Activated CD8-positive, alpha-beta memory T cell treated with anti-CD3 and anti-CD28 coated beads, Interleukin-2, amount 10 ng/mL, durations not matched to agents 7 days and 5 days (primary cell): ENCODE measurements at regions not wholly inside any gene's neighbourhood (a gene's known extent, or its start where the extent isn't known, plus 50 kb on each side); places are given as distances from the start of the nearest gene placed in this dataset.
"Not testable (repeated sequence)": the region's sequence is repeated elsewhere in the genome, so short reads cannot be mapped to it uniquely, and the experiment has no call there.

Source experiments
- ATAC-seq: fragments of 150-1000 bp; cut with Tn5 transposase; one replicate; pipeline ENCODE4 v1.10.0; 2021; ENCODE audit warnings: moderate library complexity
- CTCF ChIA-PET: fragments of 350-600 bp; sonication (Branson Sonifier 250); formaldehyde crosslinking; loops from one replicate; lab custom pipeline; 2021; ENCODE audit warnings: antibody characterized with exemption; lab: Charles Lee
- DNase-seq: peaks from one replicate; pipeline ENCODE4 v3.0.0-alpha.2; 2020
- H3K27ac Mint-ChIP-seq: one replicate; pipeline ENCODE4 v1.8.0; 2021; ENCODE audit warnings: mild to moderate bottlenecking, mixed read lengths
- H3K27me3 Mint-ChIP-seq: one replicate; pipeline ENCODE4 v1.8.0; 2021; ENCODE audit warnings: mixed read lengths
- H3K36me3 Mint-ChIP-seq: one replicate; pipeline ENCODE4 v1.8.0; 2021; ENCODE audit warnings: mild to moderate bottlenecking, mixed read lengths
- H3K4me1 Mint-ChIP-seq: one replicate; pipeline ENCODE4 v1.8.0; 2021; ENCODE audit warnings: mixed read lengths
- H3K4me3 Mint-ChIP-seq: one replicate; pipeline ENCODE4 v1.8.0; 2021; ENCODE audit warnings: mild to moderate bottlenecking, moderate library complexity, mixed read lengths
- H3K9me3 Mint-ChIP-seq: one replicate; pipeline ENCODE4 v1.8.0; 2022; ENCODE audit warnings: low read depth, mixed read lengths

DNA sequence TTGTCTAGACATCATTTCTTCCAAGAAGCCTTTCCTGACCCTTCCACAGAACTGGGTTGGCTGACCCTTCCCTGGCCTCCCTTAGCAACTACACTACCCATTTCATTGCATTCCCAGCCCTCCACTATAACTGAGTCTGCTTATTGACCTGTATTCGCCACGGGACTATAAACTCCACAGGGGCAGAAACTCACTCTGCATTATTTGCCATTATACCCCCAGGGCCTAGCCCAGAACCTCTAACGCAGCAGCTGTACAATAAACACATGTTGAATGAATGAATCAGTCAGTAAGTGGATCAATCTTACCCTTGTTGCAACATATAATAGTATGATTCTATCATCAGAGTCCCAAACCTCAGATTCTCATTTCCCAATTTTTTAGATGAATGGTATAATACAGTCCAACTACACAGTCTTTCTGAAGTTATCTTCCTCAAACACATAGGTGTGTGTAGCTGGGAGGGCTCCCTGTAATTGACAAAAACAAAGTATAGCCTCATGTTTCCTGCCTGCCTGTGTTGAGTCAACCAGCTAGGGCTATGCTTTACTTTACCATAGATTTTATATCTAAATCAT, 209.3 kb downstream of the CHIC2 start:
- Mint-ChIP-seq H3K9me3 (no peaks in the 10 kb centered on the region), H3K4me1 (no peaks in the 10 kb centered on the region), H3K27me3 (peaks cover 4% of the 10 kb centered on the region), H3K36me3 (no peaks in the 10 kb centered on the region), H3K4me3 (no peak overlapping the region), H3K27ac (no peak overlapping the region)
- ATAC-seq (no peak), DNase-seq (no peak)
- CTCF ChIA-PET = no interaction called here

DNA sequence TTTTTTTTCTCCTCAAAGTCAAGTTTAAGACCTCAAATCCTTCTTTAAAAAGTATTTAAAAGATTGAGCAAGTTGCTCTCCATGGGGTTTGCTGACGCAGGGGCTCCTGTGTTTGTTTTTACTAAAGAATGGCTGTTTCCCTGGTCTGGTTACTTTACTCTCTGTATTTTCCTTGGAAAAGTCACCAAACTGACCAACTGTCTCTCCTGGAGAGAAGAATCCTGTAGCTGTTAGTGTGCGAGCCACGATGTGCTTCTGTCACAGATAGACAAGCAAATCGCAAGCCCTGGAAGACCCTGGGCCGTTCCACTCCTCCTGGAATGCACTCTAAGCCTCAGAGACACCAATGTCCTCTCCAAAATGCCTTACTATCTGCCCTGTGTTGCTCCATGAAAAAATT, 212.1 kb downstream of the CHIC2 start:
- Mint-ChIP-seq H3K4me3 (no peak overlapping the region), H3K27ac (no peak overlapping the region), H3K9me3 (no peaks in the 10 kb centered on the region), H3K4me1 (no peaks in the 10 kb centered on the region), H3K27me3 (no peaks in the 10 kb centered on the region), H3K36me3 (no peaks in the 10 kb centered on the region)
- DNase-seq (no peak), ATAC-seq (no peak)
- CTCF ChIA-PET = no interaction called here

DNA sequence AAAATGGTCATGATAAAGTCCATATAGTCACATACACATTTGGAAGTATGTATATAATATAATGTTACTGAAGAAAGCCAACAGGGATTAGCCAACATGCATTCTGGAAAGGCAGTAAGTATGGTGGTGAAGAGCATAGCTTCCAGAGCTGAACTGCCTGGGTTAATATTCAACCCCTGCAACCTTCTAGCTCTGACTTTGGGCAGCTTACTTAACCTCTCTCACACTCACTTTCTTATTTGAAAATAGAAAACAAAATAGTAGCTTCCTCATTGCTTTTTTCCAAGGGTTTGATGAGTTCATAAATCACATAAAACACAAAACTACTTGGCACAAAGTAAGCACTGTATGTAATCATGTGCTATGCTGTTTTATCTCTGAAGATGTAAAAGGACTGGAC, 216.4 kb downstream of the CHIC2 start:
- H3K4me3 Mint-ChIP-seq = no peak overlapping the region
- DNase-seq (no peak), ATAC-seq (no peak)
- no peaks in the 10 kb centered on the region for H3K27me3 Mint-ChIP-seq
- no peaks in the 10 kb centered on the region for H3K4me1 Mint-ChIP-seq
- no peaks in the 10 kb centered on the region for H3K9me3 Mint-ChIP-seq
- no peak overlapping the region for H3K27ac Mint-ChIP-seq
- CTCF ChIA-PET = no interaction called here
- no peaks in the 10 kb centered on the region for H3K36me3 Mint-ChIP-seq

DNA sequence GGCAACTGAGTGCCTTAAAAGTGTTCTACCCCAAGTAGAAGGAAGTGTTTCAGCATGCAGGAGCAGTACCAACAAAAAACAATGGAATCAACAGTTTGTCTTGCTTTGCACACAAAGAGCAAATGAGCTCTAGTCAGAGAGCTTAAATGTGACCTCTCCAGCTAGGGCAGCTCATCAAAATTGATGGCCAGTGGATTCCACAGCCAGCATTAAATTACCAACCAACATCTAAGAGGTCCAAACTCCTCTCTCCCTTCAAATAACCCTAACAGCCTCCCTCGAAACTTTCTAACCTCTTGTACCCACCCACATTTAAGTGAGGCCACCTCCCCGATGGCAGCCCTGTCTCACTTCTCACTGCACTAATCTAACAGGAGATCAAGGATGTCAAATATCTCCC, 219.9 kb downstream of the CHIC2 start:
- ATAC-seq = no peak
- no peaks in the 10 kb centered on the region for H3K36me3 Mint-ChIP-seq
- no peak overlapping the region for H3K27ac Mint-ChIP-seq
- no peaks in the 10 kb centered on the region for H3K4me1 Mint-ChIP-seq
- CTCF ChIA-PET = no interaction called here
- no peaks in the 10 kb centered on the region for H3K27me3 Mint-ChIP-seq
- no peak overlapping the region for H3K4me3 Mint-ChIP-seq
- no peak for DNase-seq
- no peaks in the 10 kb centered on the region for H3K9me3 Mint-ChIP-seq

DNA sequence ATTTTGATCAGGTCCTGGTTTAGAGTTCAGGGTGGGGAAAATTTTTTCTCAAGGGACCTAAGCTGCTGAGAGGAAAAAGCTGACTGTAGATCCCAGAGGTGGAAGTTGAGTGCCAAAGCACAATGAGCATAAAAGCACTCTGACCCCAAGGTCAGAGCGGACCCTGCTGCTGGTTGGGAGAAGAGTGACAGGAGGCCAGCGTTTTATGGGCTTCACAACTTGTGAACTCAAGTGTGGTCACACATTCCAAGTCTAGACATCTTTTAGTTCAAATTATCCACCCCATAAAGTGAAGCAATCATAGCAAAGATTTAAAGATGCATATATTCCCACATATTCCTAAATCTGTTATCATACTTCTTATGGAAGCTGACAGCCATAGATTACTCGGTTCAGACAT, 220.3 kb downstream of the CHIC2 start:
- no peaks in the 10 kb centered on the region for H3K27me3 Mint-ChIP-seq
- no peak for DNase-seq
- H3K36me3 Mint-ChIP-seq = no peaks in the 10 kb centered on the region
- H3K4me1 Mint-ChIP-seq = no peaks in the 10 kb centered on the region
- CTCF ChIA-PET = no interaction called here
- no peak overlapping the region for H3K27ac Mint-ChIP-seq
- ATAC-seq = no peak
- no peak overlapping the region for H3K4me3 Mint-ChIP-seq
- H3K9me3 Mint-ChIP-seq = no peaks in the 10 kb centered on the region

DNA sequence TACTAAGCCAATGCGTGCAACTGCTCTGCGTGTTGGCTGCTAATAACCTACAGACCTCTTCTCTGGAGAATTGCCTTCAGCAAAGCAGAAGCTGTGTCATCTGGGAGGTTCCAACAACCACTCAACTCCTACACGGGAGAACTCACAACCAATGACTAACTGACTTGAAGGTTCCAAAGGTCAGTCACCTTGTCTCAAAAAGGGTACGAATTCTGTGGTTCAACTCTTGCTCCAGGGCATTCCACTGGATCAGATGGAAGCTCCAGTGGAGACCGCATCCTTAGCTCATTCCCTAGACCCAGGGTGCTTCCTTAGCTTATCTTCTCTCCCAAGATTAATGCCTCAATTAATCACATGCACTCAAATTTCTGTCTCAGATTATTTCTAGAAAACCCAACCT, 222.7 kb downstream of the CHIC2 start:
- no peak for DNase-seq
- Mint-ChIP-seq H3K9me3 (no peaks in the 10 kb centered on the region), H3K4me3 (no peak overlapping the region), H3K27ac (no peak overlapping the region), H3K27me3 (no peaks in the 10 kb centered on the region), H3K4me1 (no peaks in the 10 kb centered on the region), H3K36me3 (no peaks in the 10 kb centered on the region)
- CTCF ChIA-PET = no interaction called here
- no peak for ATAC-seq

DNA sequence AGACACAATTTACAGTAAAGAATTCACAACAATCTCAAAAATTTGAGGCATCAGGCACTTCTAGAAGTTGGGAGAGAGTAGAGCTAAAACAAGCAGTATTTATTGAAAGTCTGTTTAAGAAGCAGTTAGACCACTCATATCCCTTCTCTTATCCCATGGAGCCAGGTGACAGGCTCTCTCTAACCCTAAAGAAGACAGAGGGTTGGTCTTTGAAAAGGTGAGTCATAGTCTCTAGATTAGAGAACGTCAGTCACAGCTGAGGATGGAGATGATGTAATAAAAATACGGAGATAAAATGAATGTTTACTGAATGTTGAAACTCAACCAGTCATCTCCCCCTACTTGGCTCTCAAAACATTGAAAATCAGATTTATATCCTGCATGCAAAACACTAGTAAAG, 223.8 kb downstream of the CHIC2 start:
- H3K4me3 Mint-ChIP-seq = no peak overlapping the region
- no peaks in the 10 kb centered on the region for H3K4me1 Mint-ChIP-seq
- CTCF ChIA-PET = no interaction called here
- no peaks in the 10 kb centered on the region for H3K27me3 Mint-ChIP-seq
- no peaks in the 10 kb centered on the region for H3K9me3 Mint-ChIP-seq
- H3K27ac Mint-ChIP-seq = no peak overlapping the region
- H3K36me3 Mint-ChIP-seq = no peaks in the 10 kb centered on the region
- ATAC-seq (no peak), DNase-seq (no peak)

DNA sequence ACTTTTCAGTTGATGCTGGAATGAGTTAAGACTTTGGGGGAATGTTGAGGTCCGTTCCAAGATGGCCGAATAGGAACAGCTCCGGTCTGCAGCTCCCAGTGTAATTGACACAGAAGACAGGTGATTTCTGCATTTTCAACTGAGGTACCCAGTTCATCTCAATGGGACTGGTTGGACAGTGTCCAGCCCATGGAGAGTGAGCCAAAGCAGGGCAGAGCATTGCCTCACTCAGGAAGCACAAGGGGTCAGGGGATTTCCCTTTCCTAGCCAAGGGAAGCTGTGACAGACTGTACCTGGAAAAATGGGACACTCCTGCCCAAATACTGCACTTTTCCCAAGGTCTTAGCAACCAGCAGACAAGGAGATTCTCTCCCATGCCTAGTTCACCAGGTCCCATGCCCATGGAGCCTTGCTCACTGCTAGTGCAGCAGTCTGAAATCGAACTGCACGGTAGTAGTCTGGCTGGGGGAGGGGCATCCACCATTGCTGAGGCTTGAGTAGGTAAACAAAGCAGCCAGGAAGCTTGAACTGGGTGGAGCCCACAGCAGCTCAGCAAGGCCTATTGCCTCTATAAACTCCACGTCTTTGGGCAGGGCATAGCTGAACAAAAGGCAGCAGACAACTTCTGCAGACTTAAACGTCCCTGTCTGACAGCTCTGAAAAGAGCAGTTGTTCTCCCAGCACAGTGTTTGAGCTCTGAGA, 231.0 kb downstream of the CHIC2 start:
- H3K4me1 Mint-ChIP-seq, ATAC-seq, H3K27ac Mint-ChIP-seq, CTCF ChIA-PET, H3K27me3 Mint-ChIP-seq, H3K9me3 Mint-ChIP-seq, H3K4me3 Mint-ChIP-seq, H3K36me3 Mint-ChIP-seq, DNase-seq: not testable (repeated sequence)

DNA sequence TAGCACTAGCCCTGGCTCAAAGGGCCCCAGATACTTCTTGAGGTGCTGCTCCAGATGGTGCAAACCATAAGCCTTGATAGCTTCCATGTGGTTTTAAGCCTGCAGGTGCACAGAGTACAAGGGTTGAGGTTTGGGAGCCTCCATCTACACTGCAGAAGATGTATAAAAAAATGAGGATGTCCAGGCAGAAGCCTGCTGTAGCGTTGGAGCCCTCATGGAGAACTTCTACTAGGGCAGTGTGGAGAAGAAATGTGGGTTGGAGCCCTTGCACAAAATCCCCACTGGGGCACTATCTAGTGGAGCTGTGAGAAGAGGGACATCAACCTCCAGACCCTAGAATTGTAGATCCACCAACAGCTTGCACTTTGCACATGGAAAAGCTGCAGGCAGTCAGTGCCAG, 231.9 kb downstream of the CHIC2 start:
- H3K27ac Mint-ChIP-seq = no peak overlapping the region
- H3K36me3 Mint-ChIP-seq = no peaks in the 10 kb centered on the region
- DNase-seq (no peak), ATAC-seq (no peak)
- peaks cover 4% of the 10 kb centered on the region for H3K9me3 Mint-ChIP-seq
- no peaks in the 10 kb centered on the region for H3K4me1 Mint-ChIP-seq
- CTCF ChIA-PET = no interaction called here
- H3K4me3 Mint-ChIP-seq = no peak overlapping the region
- no peaks in the 10 kb centered on the region for H3K27me3 Mint-ChIP-seq

DNA sequence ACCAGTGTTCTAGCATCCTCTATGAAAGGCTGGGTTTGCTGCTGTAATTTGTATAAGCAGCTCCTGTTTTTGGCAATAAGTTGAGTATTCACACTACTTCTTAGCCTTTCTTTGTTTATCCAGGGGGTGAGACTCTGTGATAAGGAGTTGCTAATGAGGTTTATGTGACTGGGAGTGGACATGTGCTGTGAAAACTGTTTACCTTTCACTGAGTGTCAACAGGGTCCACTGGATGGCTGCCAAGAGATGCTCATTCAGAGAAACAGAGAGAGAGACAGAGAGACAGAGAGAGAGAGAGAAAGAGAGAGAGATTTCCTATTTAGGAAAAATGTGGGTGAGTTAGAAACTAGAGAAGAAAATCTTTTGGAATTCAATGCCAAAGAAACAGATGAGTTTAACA, 233.9 kb downstream of the CHIC2 start:
- CTCF ChIA-PET = no interaction called here
- ATAC-seq (no peak), DNase-seq (no peak)
- no peak overlapping the region for H3K4me3 Mint-ChIP-seq
- H3K27me3 Mint-ChIP-seq = no peaks in the 10 kb centered on the region
- H3K9me3 Mint-ChIP-seq = peaks cover 4% of the 10 kb centered on the region
- H3K36me3 Mint-ChIP-seq = no peaks in the 10 kb centered on the region
- no peak overlapping the region for H3K27ac Mint-ChIP-seq
- no peaks in the 10 kb centered on the region for H3K4me1 Mint-ChIP-seq

DNA sequence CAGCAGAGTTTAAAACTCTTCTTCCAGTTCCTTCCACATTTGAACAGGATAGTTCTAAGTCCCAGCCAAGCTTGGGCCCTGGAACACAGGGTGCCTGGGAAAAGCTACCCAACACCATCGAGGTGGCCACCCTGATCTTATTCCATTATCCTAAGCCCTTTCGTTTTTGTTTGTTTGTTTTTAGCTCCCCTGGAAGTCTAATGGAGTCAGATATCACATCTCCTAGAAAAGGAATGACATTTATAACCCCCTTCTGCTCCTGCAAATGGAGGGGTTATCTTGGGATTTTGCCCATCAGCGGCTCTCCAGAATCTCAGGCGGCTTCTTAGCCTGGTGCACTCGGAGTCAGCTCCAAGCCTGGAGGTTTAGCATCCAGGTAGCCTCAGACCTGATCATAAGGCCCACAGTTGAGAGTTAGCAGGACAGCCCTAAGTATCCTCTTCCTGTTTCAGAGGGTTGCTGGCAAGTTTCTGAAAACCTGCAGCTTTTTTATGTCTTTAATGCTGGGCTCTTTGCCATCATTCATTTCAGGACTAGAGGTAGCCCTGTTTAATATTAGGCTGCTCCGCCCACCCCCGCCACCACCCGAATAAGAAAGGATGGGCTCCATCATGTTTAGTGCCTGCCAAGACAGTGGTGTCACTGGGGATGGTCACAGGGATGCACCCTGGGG, 230.0 kb upstream of the LNX1 start:
- ATAC-seq = no peak
- Mint-ChIP-seq H3K9me3 (no peaks in the 10 kb centered on the region), H3K4me3 (no peak overlapping the region), H3K36me3 (no peaks in the 10 kb centered on the region), H3K4me1 (no peaks in the 10 kb centered on the region), H3K27me3 (no peaks in the 10 kb centered on the region), H3K27ac (no peak overlapping the region)
- CTCF ChIA-PET = no interaction called here
- no peak for DNase-seq

DNA sequence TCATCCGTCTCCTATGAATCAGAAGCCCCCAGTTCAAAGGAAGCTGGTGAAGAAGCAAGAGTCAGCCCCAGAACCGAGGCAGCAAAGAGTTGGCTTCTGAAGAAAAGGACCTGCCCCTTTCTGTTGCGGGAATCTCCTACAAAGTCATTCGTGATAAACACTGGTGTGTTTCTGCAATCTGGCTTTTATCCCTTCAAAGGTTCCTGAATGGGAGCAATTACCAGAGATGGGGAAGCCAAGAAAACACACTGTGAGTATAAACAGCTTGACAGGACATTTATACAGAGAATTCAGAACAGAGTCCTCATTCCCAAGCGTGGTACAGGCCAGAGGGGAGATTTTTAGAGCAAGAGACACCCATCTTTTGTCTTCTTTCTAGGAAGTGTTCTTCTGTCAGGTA, 226.8 kb upstream of the LNX1 start:
- Mint-ChIP-seq H3K27me3 (no peaks in the 10 kb centered on the region), H3K4me1 (no peaks in the 10 kb centered on the region), H3K4me3 (no peak overlapping the region), H3K36me3 (no peaks in the 10 kb centered on the region), H3K27ac (no peak overlapping the region), H3K9me3 (no peaks in the 10 kb centered on the region)
- ATAC-seq (no peak), DNase-seq (no peak)
- CTCF ChIA-PET = no interaction called here

DNA sequence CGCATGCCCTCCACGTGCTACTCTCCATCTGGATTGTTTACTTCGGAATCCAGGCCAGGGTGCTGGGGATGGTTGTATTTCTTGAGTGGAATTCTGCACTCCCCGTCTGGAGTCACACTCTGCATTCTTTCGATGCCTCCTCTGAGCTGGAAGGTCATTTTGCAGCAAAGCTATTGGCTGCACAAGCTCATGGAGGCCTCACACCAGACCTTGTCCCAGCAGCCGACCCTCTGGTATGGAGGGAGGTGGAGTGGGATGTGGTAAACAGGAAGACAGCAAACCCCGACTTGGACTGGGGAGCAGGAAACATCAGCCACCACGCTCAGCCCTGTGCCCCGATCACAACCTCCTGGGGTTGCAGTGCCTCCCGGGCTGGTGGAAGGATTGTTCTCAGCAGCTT, 225.3 kb upstream of the LNX1 start:
- no peaks in the 10 kb centered on the region for H3K27me3 Mint-ChIP-seq

DNA sequence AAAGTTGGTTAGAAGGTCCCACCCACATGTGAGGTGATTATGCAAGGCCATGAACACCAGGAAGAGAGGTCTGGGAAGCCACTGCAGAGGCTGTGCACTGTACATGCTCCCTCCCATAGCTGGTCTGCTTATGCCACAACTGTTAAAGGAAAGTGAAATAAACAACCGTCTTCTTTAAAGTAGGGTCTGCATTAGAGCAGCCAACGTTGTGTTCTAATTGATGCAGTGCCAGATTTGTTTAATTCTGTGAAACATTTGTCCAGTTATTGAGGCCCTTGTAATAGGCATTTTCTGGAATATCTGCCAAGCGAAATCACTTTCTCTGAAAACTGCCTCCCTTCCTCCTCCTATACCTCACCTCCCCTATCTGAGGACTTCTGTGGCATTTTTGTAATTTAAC, 224.0 kb upstream of the LNX1 start:
- Mint-ChIP-seq H3K4me1 (no peaks in the 10 kb centered on the region), H3K36me3 (no peaks in the 10 kb centered on the region), H3K27me3 (no peaks in the 10 kb centered on the region), H3K27ac (no peak overlapping the region), H3K9me3 (no peaks in the 10 kb centered on the region), H3K4me3 (no peak overlapping the region)
- ATAC-seq (no peak), DNase-seq (no peak)
- CTCF ChIA-PET = no interaction called here

More for the DNA sequence above, 225.3 kb upstream of the LNX1 start:
- DNase-seq (no peak), ATAC-seq (no peak)
- no peak overlapping the region for H3K27ac Mint-ChIP-seq
- no peaks in the 10 kb centered on the region for H3K36me3 Mint-ChIP-seq
- no peak overlapping the region for H3K4me3 Mint-ChIP-seq
- H3K9me3 Mint-ChIP-seq = no peaks in the 10 kb centered on the region
- H3K4me1 Mint-ChIP-seq = no peaks in the 10 kb centered on the region
- CTCF ChIA-PET = no interaction called here
